WTC11 (cell line): ENCODE measurements at regions not wholly inside any gene's neighbourhood (a gene's known extent, or its start where the extent isn't known, plus 50 kb on each side); places are given as distances from the start of the nearest gene placed in this dataset.

Experiments
- ATAC-seq: fragments of 200-7000 bp; cut with Tn5 transposase; 2 replicates; pipeline ENCODE4 v1.10.0; 2021; ENCODE audit warnings: mild to moderate bottlenecking, moderate library complexity
- CTCF ChIA-PET: fragments of 300-600 bp; sonication (Branson Sonifier 250); formaldehyde crosslinking; loops from one replicate; lab custom pipeline; 2021; ENCODE audit warnings: antibody characterized with exemption; lab: Charles Lee
- POLR2A ChIA-PET: fragments of 350-600 bp; sonication (Branson Sonifier 250); formaldehyde crosslinking; loops from one replicate; lab custom pipeline; 2021; ENCODE audit warnings: antibody characterized with exemption; lab: Charles Lee
- DNase-seq: peaks from one replicate; pipeline ENCODE4 v3.0.0; 2021; ENCODE audit warnings: low spot score
- H3K27ac Mint-ChIP-seq: 2 replicates; pipeline ENCODE4 v1.8.0; 2021; ENCODE audit warnings: mixed read lengths
- H3K27me3 Mint-ChIP-seq: 2 replicates; pipeline ENCODE4 v1.8.0; 2021; ENCODE audit warnings: low read depth, mild to moderate bottlenecking, moderate library complexity, mixed read lengths
- H3K36me3 Mint-ChIP-seq: 2 replicates; pipeline ENCODE4 v1.8.0; 2021; ENCODE audit warnings: mixed read lengths
- H3K4me1 Mint-ChIP-seq: 2 replicates; pipeline ENCODE4 v1.8.0; 2022; ENCODE audit warnings: mixed read lengths
- H3K4me3 Mint-ChIP-seq: 2 replicates; pipeline ENCODE4 v1.8.0; 2021; ENCODE audit warnings: mild to moderate bottlenecking, moderate library complexity, mixed read lengths
- H3K9me3 Mint-ChIP-seq: 2 replicates; pipeline ENCODE4 v1.8.0; 2021; ENCODE audit warnings: mixed read lengths
- CTCF ChIP-seq: fragments of 200-600 bp; IDR thresholded peaks from 2 replicates; pipeline ENCODE4 v1.8.0; 2022; ENCODE audit warnings: antibody characterized with exemption
- E2F4 ChIP-seq: sonication (generic); formaldehyde crosslinking; IDR thresholded peaks from 2 replicates; pipeline ENCODE4 v1.8.1; 2022; ENCODE audit warnings: low read depth, mild to moderate bottlenecking, moderate library complexity, missing genetic modification reagents, borderline replicate concordance
- EMX1 ChIP-seq: fragments of 250-450 bp; sonication (Bioruptor Pico); IDR thresholded peaks from 2 replicates; pipeline ENCODE4 v1.8.0; 2021; ENCODE audit warnings: mild to moderate bottlenecking
- FOXJ3 ChIP-seq: sonication (generic); formaldehyde crosslinking; IDR thresholded peaks from 2 replicates; pipeline ENCODE4 v1.9.0; 2021; ENCODE audit warnings: missing genetic modification reagents, mild to moderate bottlenecking, borderline replicate concordance
- FOXP1 ChIP-seq: sonication (generic); formaldehyde crosslinking; IDR thresholded peaks from 2 replicates; pipeline ENCODE4 v1.8.0; 2022; ENCODE audit warnings: missing genetic modification reagents, mild to moderate bottlenecking, moderate library complexity, borderline replicate concordance
- FOXP4 ChIP-seq: sonication (generic); formaldehyde crosslinking; IDR thresholded peaks from 2 replicates; pipeline ENCODE4 v1.8.0; 2022; ENCODE audit warnings: mild to moderate bottlenecking, missing genetic modification reagents
- IRF1 ChIP-seq: sonication (generic); formaldehyde crosslinking; IDR thresholded peaks from 2 replicates; pipeline ENCODE4 v1.8.0; 2023; ENCODE audit warnings: missing genetic modification reagents
- JAZF1 ChIP-seq: fragments of 250-450 bp; sonication (Bioruptor Pico); IDR thresholded peaks from 2 replicates; pipeline ENCODE4 v1.9.0; 2021; ENCODE audit warnings: moderate library complexity, mild to moderate bottlenecking, inconsistent platforms
- MLX ChIP-seq: sonication (generic); formaldehyde crosslinking; IDR thresholded peaks from 2 replicates; pipeline ENCODE4 v1.8.1; 2023; ENCODE audit warnings: mild to moderate bottlenecking, missing genetic modification reagents, moderate library complexity
- MYBL2 ChIP-seq: sonication (generic); formaldehyde crosslinking; IDR thresholded peaks from 2 replicates; pipeline ENCODE4 v1.8.1; 2023; ENCODE audit warnings: mild to moderate bottlenecking, moderate library complexity, missing genetic modification reagents
- NFATC4 ChIP-seq: fragments of 250-450 bp; sonication (Bioruptor Pico); IDR thresholded peaks from 2 replicates; pipeline ENCODE4 v1.9.0; 2021; ENCODE audit warnings: mild to moderate bottlenecking
- NFE2L1 ChIP-seq: sonication (generic); formaldehyde crosslinking; IDR thresholded peaks from 2 replicates; pipeline ENCODE4 v1.8.1; 2023; ENCODE audit warnings: missing genetic modification reagents
- NR3C1 ChIP-seq: sonication (generic); formaldehyde crosslinking; conservative IDR thresholded peaks from 2 replicates; pipeline ENCODE4 v1.8.1; 2023; ENCODE audit warnings: low read depth, mild to moderate bottlenecking, missing genetic modification reagents
- PREB ChIP-seq: sonication (generic); formaldehyde crosslinking; IDR thresholded peaks from 2 replicates; pipeline ENCODE4 v1.8.1; 2022; ENCODE audit warnings: mild to moderate bottlenecking, missing genetic modification reagents, moderate library complexity, borderline replicate concordance
- SOX15 ChIP-seq: fragments of 250-450 bp; sonication (Bioruptor Pico); IDR thresholded peaks from 2 replicates; pipeline ENCODE4 v1.9.0; 2021; ENCODE audit warnings: mild to moderate bottlenecking
- SP1 ChIP-seq: sonication (generic); formaldehyde crosslinking; conservative IDR thresholded peaks from 2 replicates; pipeline ENCODE4 v1.8.1; 2022; ENCODE audit warnings: missing genetic modification reagents
- TCF7 ChIP-seq: sonication (generic); formaldehyde crosslinking; IDR thresholded peaks from 2 replicates; pipeline ENCODE4 v1.8.0; 2022; ENCODE audit warnings: mild to moderate bottlenecking, low read depth, missing genetic modification reagents, moderate library complexity
- USF2 ChIP-seq: sonication (generic); formaldehyde crosslinking; IDR thresholded peaks from 2 replicates; pipeline ENCODE4 v1.8.1; 2023; ENCODE audit warnings: mild to moderate bottlenecking, missing genetic modification reagents, moderate library complexity
- ZNF396 ChIP-seq: fragments of 250-450 bp; sonication (Bioruptor Pico); IDR thresholded peaks from 2 replicates; pipeline ENCODE4 v1.8.0; 2021; ENCODE audit warnings: mild to moderate bottlenecking, moderate library complexity, borderline replicate concordance
- ZNF423 ChIP-seq: fragments of 250-450 bp; sonication (Bioruptor Pico); IDR thresholded peaks from 2 replicates; pipeline ENCODE4 v2.1.2; 2022; ENCODE audit warnings: mild to moderate bottlenecking, moderate library complexity
- ZNF532 ChIP-seq: fragments of 250-450 bp; sonication (Bioruptor Pico); IDR thresholded peaks from 2 replicates; pipeline ENCODE4 v1.9.0; 2021; ENCODE audit warnings: mild to moderate bottlenecking, borderline replicate concordance

- ATAC-seq, result no peak
- H3K27ac Mint-ChIP-seq, result no peak overlapping the region
- peaks cover 18% of the 10 kb centered on the region for H3K27me3 Mint-ChIP-seq
- peaks cover 6% of the 10 kb centered on the region; the same call in 1 of the 2 replicates for H3K4me1 Mint-ChIP-seq
- H3K4me3 Mint-ChIP-seq, result no peak overlapping the region
- DNase-seq, result no peak
- ChIA-PET POLR2A (no interaction called here), CTCF (interaction anchor here (0.5 to 1.6 kb wide), 4 partner anchors 9 to 687 kb away, joined by 3 to 5 read pairs (median 4); no protein-coding TSS in a partner anchor)
- H3K9me3 Mint-ChIP-seq, result peaks cover 29% of the 10 kb centered on the region
- peaks cover 27% of the 10 kb centered on the region for H3K36me3 Mint-ChIP-seq
- no peak for TF ChIP-seq JAZF1 (CRISPR knock-in tag)
- TF ChIP-seq PREB (CRISPR knock-in tag), result no peak
- TF ChIP-seq FOXJ3 (CRISPR knock-in tag), result no peak
- TF ChIP-seq USF2 (CRISPR knock-in tag), result no peak
- no peak for TF ChIP-seq E2F4 (CRISPR knock-in tag)
- no peak for TF ChIP-seq NR3C1
- TF ChIP-seq ZNF423, result no peak
- no peak for TF ChIP-seq NFE2L1 (CRISPR knock-in tag)
- TF ChIP-seq ZNF396 (CRISPR knock-in tag), result no peak
- TF ChIP-seq SP1 (CRISPR knock-in tag), result no peak
- no peak for TF ChIP-seq FOXP4 (CRISPR knock-in tag)
- TF ChIP-seq TCF7 (CRISPR knock-in tag), result no peak
- no peak for TF ChIP-seq NFATC4 (CRISPR knock-in tag)
- no peak for TF ChIP-seq MYBL2 (CRISPR knock-in tag)
- TF ChIP-seq EMX1 (CRISPR knock-in tag), result no peak
- no peak for TF ChIP-seq CTCF
- TF ChIP-seq IRF1 (CRISPR knock-in tag), result no peak
- no peak for TF ChIP-seq FOXP1 (CRISPR knock-in tag)
Observed at GRCh38 chr20:20834008-20834407, 121.6 kb upstream of the RALGAPA2 start.

GRCh38 chr20:20832715-20833114 lies 120.3 kb upstream of the RALGAPA2 start:
- Mint-ChIP-seq H3K27me3 (peaks cover 18% of the 10 kb centered on the region), H3K36me3 (peaks cover 32% of the 10 kb centered on the region), H3K9me3 (peaks cover 35% of the 10 kb centered on the region), H3K4me3 (no peak overlapping the region), H3K27ac (no peak overlapping the region), H3K4me1 (peaks cover 4% of the 10 kb centered on the region; the same call in 1 of the 2 replicates)
- DNase-seq (no peak), ATAC-seq (no peak; the same call in 1 of the 2 replicates)
- TF ChIP-seq ZNF532 (CRISPR knock-in tag), result no peak
- no peak for TF ChIP-seq SOX15 (CRISPR knock-in tag)
- no peak for TF ChIP-seq MLX (CRISPR knock-in tag)
- ChIA-PET POLR2A (no interaction called here), CTCF (interaction anchor here (0.8 to 1.6 kb wide), 9 partner anchors 9 to 672 kb away, joined by 3 to 7 read pairs (median 5); no protein-coding TSS in a partner anchor)
